ENCODE measurements at regions not wholly inside any gene's neighbourhood (a gene's known extent, or its start where the extent isn't known, plus 50 kb on each side); places are given as distances from the start of the nearest gene placed in this dataset.

- Histone ChIP-seq H3K9me2 (replicated peaks; ENCODE audit: insufficient read depth, low read length) (no peaks in the 10 kb centered on the region), H3K79me2 (ENCODE audit: low read length) (no peaks in the 10 kb centered on the region), H3K27me3 (replicated peaks; ENCODE audit: insufficient read depth, low read length) (no peaks in the 10 kb centered on the region), H3K4me1 (ENCODE audit: low read length) (no peaks in the 10 kb centered on the region), H2AFZ (ENCODE audit: low read length) (no peak overlapping the region), H3K27ac (ENCODE audit: low read length) (no peak overlapping the region), H4K20me1 (ENCODE audit: insufficient read depth, low read length) (no peaks in the 10 kb centered on the region), H3K9me3 (replicated peaks; ENCODE audit: insufficient read depth, low read length) (no peaks in the 10 kb centered on the region), H3F3A (ENCODE audit: insufficient read depth, low read length) (no peaks in the 10 kb centered on the region), H3K36me3 (replicated peaks; ENCODE audit: insufficient read depth, low read length) (no peaks in the 10 kb centered on the region), H3K9ac (ENCODE audit: low read length) (no peak overlapping the region), H3K4me3 (ENCODE audit: low read length) (no peak overlapping the region), H3K4me2 (ENCODE audit: low read depth, low read length) (no peak overlapping the region)
- no peak for DNase-seq
- TF ChIP-seq EZH2phosphoT487 (IDR thresholded peaks at IDR 0.05; ENCODE audit: low read length) (no peak), EZH2 (optimal IDR thresholded peaks at IDR 0.05; ENCODE audit: low read depth, low read length) (no peak), CTCF (IDR thresholded peaks at IDR 0.05; ENCODE audit: low read length) (no peak)
These were observed 205.1 kb upstream of the DPP10 start for GRCh38 chr2:114237331-114237730.

GRCh38 chr2:114238910-114239559, 203.4 kb upstream of the DPP10 start:
- H3K79me2 ChIP-seq (ENCODE audit: low read length): no peaks in the 10 kb centered on the region
- no peaks in the 10 kb centered on the region for H3K9me2 ChIP-seq (replicated peaks; ENCODE audit: insufficient read depth, low read length)

GRCh38 chr2:114248648-114249047, 193.8 kb upstream of the DPP10 start:
- Histone ChIP-seq H3K79me2 (ENCODE audit: low read length) (no peaks in the 10 kb centered on the region), H3K4me2 (ENCODE audit: low read depth, low read length) (no peak overlapping the region), H3F3A (ENCODE audit: insufficient read depth, low read length) (no peaks in the 10 kb centered on the region), H3K27me3 (replicated peaks; ENCODE audit: insufficient read depth, low read length) (no peaks in the 10 kb centered on the region), H3K4me3 (ENCODE audit: low read length) (no peak overlapping the region), H4K20me1 (ENCODE audit: insufficient read depth, low read length) (no peaks in the 10 kb centered on the region), H3K27ac (ENCODE audit: low read length) (no peak overlapping the region), H3K36me3 (replicated peaks; ENCODE audit: insufficient read depth, low read length) (no peaks in the 10 kb centered on the region), H3K4me1 (ENCODE audit: low read length) (no peaks in the 10 kb centered on the region), H3K9me2 (replicated peaks; ENCODE audit: insufficient read depth, low read length) (no peaks in the 10 kb centered on the region), H3K9me3 (replicated peaks; ENCODE audit: insufficient read depth, low read length) (no peaks in the 10 kb centered on the region), H3K9ac (ENCODE audit: low read length) (no peak overlapping the region), H2AFZ (ENCODE audit: low read length) (no peak overlapping the region)
- no peak for DNase-seq
- TF ChIP-seq EZH2 (optimal IDR thresholded peaks at IDR 0.05; ENCODE audit: low read depth, low read length) (no peak), EZH2phosphoT487 (IDR thresholded peaks at IDR 0.05; ENCODE audit: low read length) (no peak), CTCF (IDR thresholded peaks at IDR 0.05; ENCODE audit: low read length) (no peak)

More at GRCh38 chr2:114238910-114239559, 203.4 kb upstream of the DPP10 start:
- Histone ChIP-seq H3K4me3 (ENCODE audit: low read length) (no peak overlapping the region), H3K4me2 (ENCODE audit: low read depth, low read length) (no peak overlapping the region), H3F3A (ENCODE audit: insufficient read depth, low read length) (no peaks in the 10 kb centered on the region), H3K4me1 (ENCODE audit: low read length) (no peaks in the 10 kb centered on the region), H3K9me3 (replicated peaks; ENCODE audit: insufficient read depth, low read length) (no peaks in the 10 kb centered on the region), H4K20me1 (ENCODE audit: insufficient read depth, low read length) (no peaks in the 10 kb centered on the region), H3K27me3 (replicated peaks; ENCODE audit: insufficient read depth, low read length) (no peaks in the 10 kb centered on the region), H3K36me3 (replicated peaks; ENCODE audit: insufficient read depth, low read length) (no peaks in the 10 kb centered on the region), H2AFZ (ENCODE audit: low read length) (no peak overlapping the region), H3K9ac (ENCODE audit: low read length) (no peak overlapping the region), H3K27ac (ENCODE audit: low read length) (no peak overlapping the region)
- TF ChIP-seq EZH2 (optimal IDR thresholded peaks at IDR 0.05; ENCODE audit: low read depth, low read length) (no peak), EZH2phosphoT487 (IDR thresholded peaks at IDR 0.05; ENCODE audit: low read length) (no peak), CTCF (IDR thresholded peaks at IDR 0.05; ENCODE audit: low read length) (no peak)
- no peak for DNase-seq
